ENCODE measurements at regions not wholly inside any gene's neighbourhood (a gene's known extent, or its start where the extent isn't known, plus 50 kb on each side); places are given as distances from the start of the nearest gene placed in this dataset.

GRCh38 chr20:47448429-47448828 is 53.3 kb upstream of the NCOA3 start:
- H3K9me3 ChIP-seq = no peaks in the 10 kb centered on the region
- no peak for ATAC-seq
- no peaks in the 10 kb centered on the region for H3K4me1 ChIP-seq
- H3K27me3 ChIP-seq = no peaks in the 10 kb centered on the region
- 67 to 94% methylated on average over 3 to 4 of the region's 4 CpGs for WGBS, 2 donors (ENCODE audit: low coverage in 1 of 2)
- no peak overlapping the region for H3K27ac ChIP-seq
- no peaks in the 10 kb centered on the region for H3K36me3 ChIP-seq
- no peak for TF ChIP-seq CTCF (IDR thresholded peaks at IDR 0.05)
- no peak for TF ChIP-seq POLR2A (IDR thresholded peaks at IDR 0.05)
- TF ChIP-seq EP300 (IDR thresholded peaks at IDR 0.05) = no peak
- TF ChIP-seq POLR2AphosphoS5 (IDR thresholded peaks at IDR 0.05) = no peak
- no peak overlapping the region for H3K4me3 ChIP-seq

- Histone ChIP-seq H3K4me1 (no peaks in the 10 kb centered on the region), H3K27ac (no peak overlapping the region), H3K36me3 (no peaks in the 10 kb centered on the region), H3K27me3 (no peaks in the 10 kb centered on the region), H3K4me3 (no peak overlapping the region), H3K9me3 (no peaks in the 10 kb centered on the region)
- WGBS, 2 donors (ENCODE audit: low coverage in 1 of 2) = 85 to 86% methylated on average over 2 to 3 of the region's 3 CpGs
- TF ChIP-seq CTCF (IDR thresholded peaks at IDR 0.05) (no peak), EP300 (IDR thresholded peaks at IDR 0.05) (no peak), POLR2A (IDR thresholded peaks at IDR 0.05) (no peak), POLR2AphosphoS5 (IDR thresholded peaks at IDR 0.05) (no peak)
- ATAC-seq = no peak
Observed at GRCh38 chr20:47451602-47451904, 50.1 kb upstream of the NCOA3 start.
